GM19468 (cell line): ENCODE measurements at regions not wholly inside any gene's neighbourhood (a gene's known extent, or its start where the extent isn't known, plus 50 kb on each side); places are given as distances from the start of the nearest gene placed in this dataset.

Experiments used
- ATAC-seq: cut with Tn5 transposase; IDR thresholded peaks from one replicate; pipeline ENCODE4 v1.9.1; 2021; ENCODE audit warnings: mild to moderate bottlenecking, moderate library complexity, moderate number of reproducible peaks; ENCODE audit not compliant: unreplicated experiment; ENCODE audit errors: extremely low read depth

DNA sequence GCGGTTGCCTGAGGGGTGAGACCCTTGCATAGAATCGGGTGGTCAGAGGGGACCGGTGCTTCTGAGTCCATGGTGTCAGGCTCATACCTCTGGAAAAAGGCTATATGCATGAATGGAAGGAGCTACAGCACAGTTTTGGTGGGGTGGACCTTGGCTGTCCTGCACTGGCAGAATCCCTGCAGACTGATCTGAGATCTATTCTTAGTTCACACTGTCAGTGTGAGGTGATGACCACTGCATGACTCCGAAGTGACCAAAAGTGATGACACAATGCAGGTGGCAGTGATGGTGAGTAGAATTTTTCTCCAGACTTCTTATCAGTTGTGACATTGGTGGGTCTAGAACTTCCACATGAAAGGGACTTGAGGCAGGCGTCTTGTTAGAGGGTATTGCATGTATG, 105.2 kb upstream of the SLC28A3 start:
- ATAC-seq: no peak

- ATAC-seq: no peak
Measured at GRCh38 chr9:84447305-84447704, 106.7 kb upstream of the SLC28A3 start.

DNA sequence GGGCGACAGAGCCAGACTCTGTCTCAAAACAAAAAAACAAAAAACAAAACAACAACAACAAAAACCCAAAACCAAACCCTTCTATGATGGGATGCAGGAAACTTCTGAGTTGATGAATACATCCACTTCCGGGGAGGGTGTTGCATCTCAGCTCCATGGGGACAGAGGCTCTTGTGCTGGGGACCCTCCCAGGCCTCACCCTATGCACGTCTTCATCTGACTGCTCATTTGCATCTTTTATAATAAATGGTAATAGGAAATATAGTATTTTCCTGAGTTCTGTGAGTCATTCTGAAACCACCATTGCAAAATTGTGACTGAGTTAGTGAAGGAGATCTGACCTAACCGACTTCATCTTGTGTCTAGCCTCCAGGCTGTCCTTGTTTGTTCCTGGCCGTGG, 109.5 kb upstream of the SLC28A3 start:
- ATAC-seq: no peak

- ATAC-seq: no peak
Measured at GRCh38 chr9:84456527-84456926, 116.0 kb upstream of the SLC28A3 start.

- ATAC-seq: no peak
Measured at GRCh38 chr9:84460695-84461094, 120.1 kb upstream of the SLC28A3 start.

GRCh38 chr9:84463272-84463671, 122.7 kb upstream of the SLC28A3 start:
- no peak for ATAC-seq

DNA sequence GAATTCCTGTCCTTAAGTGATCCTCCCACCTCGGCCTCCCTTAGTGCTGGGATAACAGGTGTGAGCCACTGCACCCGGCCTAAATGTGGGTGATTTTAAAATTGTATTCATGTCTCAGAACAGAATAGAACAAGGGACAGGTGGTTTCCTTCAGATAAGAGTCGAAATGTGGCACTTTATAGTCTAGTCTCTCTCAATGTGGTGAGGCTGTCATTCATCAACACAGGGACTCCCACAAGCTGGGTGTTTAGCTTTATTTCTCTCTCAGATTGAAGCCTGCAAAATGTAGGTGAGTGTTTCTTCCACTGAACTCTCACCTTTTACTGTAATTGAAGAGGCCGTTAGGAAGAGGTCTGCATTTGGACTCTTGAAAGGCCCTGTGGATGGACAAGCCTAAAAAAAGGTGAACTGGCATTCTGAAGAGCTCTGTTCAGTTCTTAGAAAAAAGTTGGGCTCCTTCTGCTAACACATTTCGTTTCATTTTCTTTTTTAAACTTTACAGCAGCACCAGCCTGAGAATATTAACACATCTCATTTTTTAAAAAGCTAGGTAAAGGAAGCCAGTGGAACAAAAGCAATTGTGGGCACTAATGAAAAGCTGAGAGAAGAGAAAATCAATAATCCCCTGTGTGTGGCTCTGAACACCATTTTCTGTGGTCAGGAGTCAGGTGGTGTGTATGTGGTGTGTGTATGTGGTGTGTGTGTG, 126.2 kb upstream of the SLC28A3 start:
- no peak for ATAC-seq

- ATAC-seq: no peak
Measured at GRCh38 chr9:84471816-84472215, 131.3 kb upstream of the SLC28A3 start.

DNA sequence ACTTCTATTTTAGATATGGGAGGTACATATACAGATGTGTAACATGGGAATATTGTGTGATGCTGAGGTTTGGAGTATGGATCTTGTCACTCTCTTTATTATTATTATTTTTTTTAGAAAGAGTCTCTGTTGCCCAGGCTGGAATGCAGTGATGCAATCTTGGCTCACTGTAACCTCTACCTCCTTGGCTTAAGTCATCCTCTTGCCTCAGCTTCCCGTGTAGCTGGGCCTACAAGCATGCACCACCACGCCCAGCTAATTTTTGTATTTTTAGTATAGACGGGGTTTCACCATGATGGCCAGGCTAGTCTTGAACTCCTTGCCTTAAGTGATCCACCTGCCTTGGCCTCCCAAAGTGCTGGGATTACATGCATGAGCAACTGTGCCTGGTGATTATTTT, 138.4 kb upstream of the SLC28A3 start:
- no peak for ATAC-seq

DNA sequence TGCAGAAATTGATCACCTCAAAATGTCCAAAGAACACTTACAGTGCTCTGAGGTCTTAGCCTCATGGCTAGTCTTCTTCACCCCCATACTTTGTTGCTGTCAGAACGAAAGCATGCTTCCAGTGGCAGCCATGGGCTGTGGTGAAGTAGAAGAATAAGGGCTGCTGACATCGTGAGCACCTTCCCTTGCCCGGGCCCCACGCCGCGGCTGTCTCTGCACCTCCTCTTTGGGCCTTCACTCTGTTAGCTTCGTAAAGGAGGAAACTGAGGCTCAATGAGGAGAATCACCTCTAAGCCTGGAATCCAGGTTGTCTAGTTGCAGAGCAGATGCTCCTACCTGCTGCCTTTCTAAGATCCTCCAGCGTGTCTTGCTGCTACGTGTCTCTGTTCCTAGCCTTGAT, 139.5 kb upstream of the SLC28A3 start:
- ATAC-seq: no peak

DNA sequence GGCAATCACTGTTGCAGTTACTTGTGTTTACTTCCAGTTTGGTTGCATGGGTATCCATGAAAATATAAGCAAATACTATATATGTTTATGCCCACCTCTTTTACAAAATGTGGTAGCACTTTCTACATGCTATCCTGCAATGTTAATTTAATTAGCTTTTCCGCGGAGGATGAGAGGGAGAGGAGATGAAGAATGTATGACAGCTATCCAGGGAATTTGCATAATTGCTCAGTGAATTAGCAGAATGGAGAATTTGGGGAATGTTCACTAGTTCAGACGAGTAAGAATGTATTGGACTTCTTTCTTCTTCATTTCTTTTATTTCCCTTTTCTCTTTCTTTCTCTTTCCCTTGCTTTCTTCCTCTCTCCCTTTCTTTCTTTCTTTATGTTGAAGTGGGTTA, 140.7 kb upstream of the SLC28A3 start:
- ATAC-seq: no peak

DNA sequence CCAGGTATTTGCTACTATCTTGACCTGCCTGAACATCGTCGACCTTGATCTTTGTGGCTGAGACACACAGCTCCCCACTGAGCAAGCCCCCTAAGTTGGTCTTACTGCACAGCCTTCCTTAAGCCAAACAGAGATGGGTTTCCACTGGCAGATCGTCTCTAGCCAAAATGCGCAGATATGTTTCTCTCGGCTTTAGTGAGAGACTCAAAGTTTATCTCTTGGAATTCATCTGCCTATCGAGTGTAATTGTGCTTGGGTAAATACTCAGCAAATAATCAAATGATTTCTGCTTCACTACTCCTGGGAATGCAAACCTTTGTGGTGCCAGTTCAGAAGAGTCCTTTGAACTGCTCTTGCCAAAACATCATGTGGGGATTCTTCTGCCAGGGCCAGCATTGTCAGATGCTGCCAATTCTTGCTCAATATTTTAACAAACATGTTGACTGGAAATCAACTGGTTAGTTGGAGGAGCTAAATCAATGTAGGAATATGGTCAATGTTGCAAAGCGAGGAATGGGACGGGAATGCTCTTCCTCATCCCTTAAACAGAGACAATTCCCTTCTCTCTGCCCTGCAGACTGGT, 141.2 kb upstream of the SLC28A3 start:
- ATAC-seq: no peak

GRCh38 chr9:84482607-84483006, 142.0 kb upstream of the SLC28A3 start:
- no peak for ATAC-seq

DNA sequence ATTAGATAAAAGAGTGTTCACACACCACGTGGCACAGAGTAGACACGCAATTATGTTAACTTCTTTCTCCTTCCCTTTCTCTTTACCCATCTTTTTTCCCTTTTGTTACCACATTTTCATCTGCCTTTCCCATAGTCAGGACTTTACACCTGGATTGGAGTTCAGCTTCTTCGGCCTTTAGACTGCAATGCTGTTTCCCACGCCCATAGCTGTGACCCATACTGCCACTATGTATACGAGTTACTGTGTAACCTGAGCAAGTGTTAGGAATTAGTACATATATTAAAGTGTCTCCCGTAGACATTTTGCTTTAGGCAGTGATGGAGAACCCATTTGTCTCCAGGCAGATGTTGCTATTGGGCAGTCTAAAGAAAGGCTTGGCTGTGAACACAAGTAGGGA, 143.6 kb upstream of the SLC28A3 start:
- no peak for ATAC-seq

DNA sequence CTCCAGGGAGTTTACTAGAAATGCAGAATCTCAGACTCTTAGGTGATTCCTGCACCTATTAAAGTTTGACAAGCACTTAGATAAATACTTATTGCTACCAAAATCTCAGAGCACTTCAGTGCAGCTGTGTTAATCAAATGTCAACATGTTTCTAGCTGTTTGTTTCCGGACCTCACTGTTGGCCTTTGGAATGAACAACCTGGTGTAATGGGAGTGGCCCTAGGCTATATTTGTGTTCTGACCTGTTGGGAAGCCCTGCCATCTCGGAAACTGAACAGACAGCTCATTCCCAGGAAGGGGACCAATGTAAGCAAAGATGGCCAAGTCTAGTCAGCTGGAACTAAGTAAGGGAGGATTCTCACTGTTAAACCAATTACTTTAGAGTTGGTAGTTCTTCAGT, 145.0 kb upstream of the SLC28A3 start:
- no peak for ATAC-seq

DNA sequence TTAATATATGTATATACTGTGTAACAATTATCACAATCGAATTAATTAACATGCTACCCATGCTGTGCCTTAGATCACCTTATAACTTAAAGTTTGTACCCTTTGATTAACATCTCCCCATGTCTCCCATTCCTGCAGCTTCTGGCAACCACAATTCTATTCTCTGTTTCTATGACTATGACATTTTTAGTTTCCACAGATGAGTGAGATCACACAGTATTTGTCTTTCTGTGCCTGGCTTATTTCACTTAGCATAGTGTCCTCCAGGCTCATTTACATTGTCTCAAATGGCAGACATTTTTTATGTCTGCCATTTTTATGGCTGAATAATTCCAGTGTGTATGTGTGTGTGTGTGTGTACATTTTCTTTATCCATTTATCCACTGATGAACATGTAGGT, 146.1 kb upstream of the SLC28A3 start:
- ATAC-seq: no peak

GRCh38 chr9:84490206-84490841, 149.8 kb upstream of the SLC28A3 start:
- ATAC-seq: no peak

DNA sequence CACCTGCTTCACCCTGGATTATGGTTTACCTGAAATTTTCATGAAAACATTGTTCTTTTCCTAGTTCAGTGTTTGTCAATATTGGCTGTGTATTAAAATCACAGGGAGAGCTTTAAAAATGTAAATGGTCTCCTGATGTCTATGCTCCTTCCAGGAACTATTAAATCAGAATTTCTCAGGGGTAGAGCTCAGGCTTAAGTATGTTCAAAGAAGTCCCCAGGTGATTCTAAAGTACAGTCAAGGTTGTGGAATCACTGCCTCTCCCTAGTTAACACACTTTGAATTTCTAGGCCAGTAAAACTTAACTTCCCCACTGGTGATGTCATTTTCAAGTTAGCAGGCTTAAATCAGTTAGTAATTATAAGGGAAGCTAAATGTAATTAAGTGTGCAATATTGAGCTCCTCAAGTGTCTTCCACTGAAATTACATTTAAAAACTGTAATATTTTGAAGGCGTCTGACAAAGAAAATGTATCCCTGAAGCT, 150.3 kb upstream of the SLC28A3 start:
- ATAC-seq: no peak

- no peak for ATAC-seq
Measured at GRCh38 chr9:84492366-84493159, 152.0 kb upstream of the SLC28A3 start.

DNA sequence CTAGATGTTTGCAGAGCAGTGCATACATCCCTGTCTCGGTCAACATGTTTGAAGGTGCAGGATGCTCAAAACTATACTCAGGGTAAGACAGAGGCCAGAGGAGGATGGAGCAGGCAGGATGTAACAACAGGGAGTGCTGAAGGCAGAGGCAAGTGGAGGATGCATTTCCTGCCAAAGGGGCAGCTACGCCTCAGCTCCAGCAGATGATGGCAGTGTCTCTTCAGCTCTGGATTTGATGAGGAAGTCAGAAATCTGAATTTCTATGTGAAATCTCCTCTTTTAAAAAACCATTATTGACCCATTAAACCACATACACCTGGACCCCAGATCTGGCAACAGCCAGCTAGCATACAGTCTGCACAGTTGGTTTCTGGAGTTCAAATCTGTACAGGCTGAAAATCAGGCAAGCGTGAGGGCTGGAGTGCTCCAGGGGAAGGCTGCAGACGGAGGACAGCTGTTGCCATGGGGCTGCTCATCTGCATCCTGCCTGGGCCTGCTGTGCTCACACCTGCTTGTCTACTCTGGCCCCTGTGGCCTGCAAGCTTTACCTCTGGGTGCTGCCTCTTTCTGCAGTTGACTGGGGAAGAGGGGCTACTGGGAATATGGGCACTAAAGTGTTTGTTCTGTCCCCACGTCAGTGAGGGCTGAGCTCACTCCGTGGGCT, 152.9 kb upstream of the SLC28A3 start:
- ATAC-seq: no peak
